Lower leg skin (tissue), 3 donors: ENCODE measurements at regions not wholly inside any gene's neighbourhood (a gene's known extent, or its start where the extent isn't known, plus 50 kb on each side); places are given as distances from the start of the nearest gene placed in this dataset.

Source experiments
- CTCF ChIP-seq, 3 donors: fragments of 450-650 bp; IDR thresholded peaks; one replicate each; pipeline ENCODE4 v1.5.1; 2016; ENCODE audit warnings: antibody characterized with exemption in 3 of 3, mild to moderate bottlenecking in 3 of 3, moderate library complexity in 2 of 3
- POLR2A ChIP-seq, 2 donors: fragments of 450-650 bp; IDR thresholded peaks; one replicate each; pipeline ENCODE4 v1.6.1; 2016 to 2017; ENCODE audit warnings: antibody characterized with exemption in 2 of 2, mild to moderate bottlenecking in 1 of 2, moderate library complexity in 1 of 2

GRCh38 chr18:41465386-41465785 is 489.6 kb upstream of the PIK3C3 start:
- TF ChIP-seq CTCF (IDR thresholded peaks at IDR 0.05) = no peak
- TF ChIP-seq POLR2A (IDR thresholded peaks at IDR 0.05) = no peak
